Liver (tissue), 8 donors: ENCODE measurements at regions not wholly inside any gene's neighbourhood (a gene's known extent, or its start where the extent isn't known, plus 50 kb on each side); places are given as distances from the start of the nearest gene placed in this dataset.

Experiments
- DNase-seq: peaks from one replicate; pipeline ENCODE4 v3.0.0-alpha.2; 2017; ENCODE audit warnings: low spot score
- H3K27ac ChIP-seq, 2 donors: one replicate each; pipeline ENCODE4 v1.7.0; 2013; ENCODE audit warnings: inconsistent platforms in 2 of 2, low read length in 2 of 2, control low read depth in 1 of 2, low read depth in 1 of 2, mild to moderate bottlenecking in 1 of 2
- H3K27me3 ChIP-seq, 4 donors: one replicate each; pipeline versions ENCODE4 v1.6.1 to v1.7.0; 2013; ENCODE audit warnings: low read length in 3 of 4, inconsistent platforms in 1 of 4, mild to moderate bottlenecking in 1 of 4, moderate library complexity in 1 of 4; ENCODE audit not compliant: control insufficient read depth in 4 of 4, insufficient read depth in 4 of 4
- H3K36me3 ChIP-seq, 4 donors: one replicate each; pipeline versions ENCODE4 v1.6.1 to v1.7.0; 2013; ENCODE audit warnings: low read length in 3 of 4, mild to moderate bottlenecking in 3 of 4, low read depth in 1 of 4, moderate library complexity in 1 of 4; ENCODE audit not compliant: control insufficient read depth in 4 of 4, insufficient read depth in 3 of 4
- H3K4me1 ChIP-seq, 4 donors: one replicate each; pipeline versions ENCODE4 v1.6.1 to v1.7.0; 2013; ENCODE audit warnings: low read length in 3 of 4, mild to moderate bottlenecking in 3 of 4, moderate library complexity in 1 of 4; ENCODE audit not compliant: control insufficient read depth in 4 of 4, insufficient read depth in 4 of 4
- H3K4me3 ChIP-seq, 3 donors: one replicate each; pipeline versions ENCODE4 v1.6.1 to v1.7.0; 2013; ENCODE audit warnings: low read length in 3 of 3, control low read depth in 1 of 3, low read depth in 1 of 3, mild to moderate bottlenecking in 1 of 3
- H3K9ac ChIP-seq, 2 donors: one replicate each; pipeline ENCODE4 v1.7.0; 2013; ENCODE audit warnings: low read length in 2 of 2, mild to moderate bottlenecking in 2 of 2, moderate library complexity in 2 of 2, control low read depth in 1 of 2, low read depth in 1 of 2
- H3K9me3 ChIP-seq, 4 donors: one replicate each; pipeline versions ENCODE4 v1.6.1 to v1.7.0; 2013; ENCODE audit warnings: low read length in 3 of 4; ENCODE audit not compliant: control insufficient read depth in 4 of 4
- EGR1 ChIP-seq, 2 donors: IDR thresholded peaks; 2 replicates each; pipeline ENCODE4 v1.6.1; 2016 to 2018; ENCODE audit warnings: antibody characterized with exemption in 2 of 2, low read depth in 2 of 2
- FOXA1 ChIP-seq: IDR thresholded peaks from 2 replicates; pipeline ENCODE4 v1.6.1; 2016; ENCODE audit warnings: antibody characterized with exemption
- FOXA2 ChIP-seq: IDR thresholded peaks from 2 replicates; pipeline ENCODE4 v1.6.1; 2016; ENCODE audit warnings: antibody characterized with exemption
- GABPA ChIP-seq, 2 donors: IDR thresholded peaks in 1 of 2; conservative IDR thresholded peaks in 1 of 2; 2 replicates each; pipeline ENCODE4 v1.6.1; 2016; ENCODE audit warnings: antibody characterized with exemption in 2 of 2, mild to moderate bottlenecking in 1 of 2, moderate library complexity in 1 of 2
- HNF4A ChIP-seq, 2 donors: conservative IDR thresholded peaks; 2 replicates each; pipeline ENCODE4 v1.6.1; 2016; ENCODE audit warnings: antibody characterized with exemption in 2 of 2, mild to moderate bottlenecking in 2 of 2
- HNF4G ChIP-seq: IDR thresholded peaks from 2 replicates; pipeline ENCODE4 v1.6.1; 2016; ENCODE audit warnings: antibody characterized with exemption
- JUND ChIP-seq, 2 donors: IDR thresholded peaks; 2 replicates each; pipeline ENCODE4 v1.6.1; 2016; ENCODE audit warnings: antibody characterized with exemption in 2 of 2
- NR2F2 ChIP-seq: IDR thresholded peaks from 2 replicates; pipeline ENCODE4 v1.6.1; 2016; ENCODE audit warnings: antibody characterized with exemption
- RAD21 ChIP-seq, 2 donors: IDR thresholded peaks; 2 replicates each; pipeline ENCODE4 v1.6.1; 2016; ENCODE audit warnings: antibody characterized with exemption in 2 of 2, mild to moderate bottlenecking in 2 of 2
- RXRA ChIP-seq, 2 donors: IDR thresholded peaks; 2 replicates each; pipeline ENCODE4 v1.6.1; 2017 to 2018; ENCODE audit warnings: antibody characterized with exemption in 2 of 2, mild to moderate bottlenecking in 1 of 2
- SP1 ChIP-seq: IDR thresholded peaks from 2 replicates; pipeline ENCODE4 v1.6.1; 2018; ENCODE audit warnings: antibody characterized with exemption, mild to moderate bottlenecking
- TAF1 ChIP-seq: conservative IDR thresholded peaks from 2 replicates; pipeline ENCODE4 v1.6.1; 2016; ENCODE audit warnings: antibody characterized with exemption, mild to moderate bottlenecking
- YY1 ChIP-seq: IDR thresholded peaks from 2 replicates; pipeline ENCODE4 v1.6.1; 2016; ENCODE audit warnings: antibody characterized with exemption, mild to moderate bottlenecking
- WGBS: extraction: QIAGEN DNeasy Blood & Tissue Kit; methylation state at CpG from one replicate; pipeline ENCODE4 v1.1.7; 2013; 5-methylcytosine and 5-hydroxymethylcytosine counted together
- TF ChIP-seq, protein P1 (sequence below): fragments of 150-350 bp; IDR thresholded peaks from 2 replicates; pipeline ENCODE4 v1.5.1; 2017; ENCODE audit warnings: improper control_type of control experiment, low read depth, low read length; ENCODE audit not compliant: missing input control
- TF ChIP-seq, protein P2 (sequence below): IDR thresholded peaks from 2 replicates; pipeline ENCODE4 v1.6.1; 2016; ENCODE audit warnings: antibody characterized with exemption
- TF ChIP-seq, protein P3 (sequence below): IDR thresholded peaks from 2 replicates; pipeline ENCODE4 v1.6.1; 2016; ENCODE audit warnings: antibody characterized with exemption, mild to moderate bottlenecking
- TF ChIP-seq, protein P4 (sequence below): IDR thresholded peaks from 2 replicates; pipeline ENCODE4 v1.6.1; 2016; ENCODE audit warnings: antibody characterized with exemption
- TF ChIP-seq, protein P5 (sequence below): IDR thresholded peaks from 2 replicates; pipeline ENCODE4 v1.6.1; 2016; ENCODE audit warnings: antibody characterized with exemption
- donor health status: healthy.
- donor health status: healthy.
- donor health status: healthy.
- donor health status: healthy.
- donor health status: healthy.

DNA sequence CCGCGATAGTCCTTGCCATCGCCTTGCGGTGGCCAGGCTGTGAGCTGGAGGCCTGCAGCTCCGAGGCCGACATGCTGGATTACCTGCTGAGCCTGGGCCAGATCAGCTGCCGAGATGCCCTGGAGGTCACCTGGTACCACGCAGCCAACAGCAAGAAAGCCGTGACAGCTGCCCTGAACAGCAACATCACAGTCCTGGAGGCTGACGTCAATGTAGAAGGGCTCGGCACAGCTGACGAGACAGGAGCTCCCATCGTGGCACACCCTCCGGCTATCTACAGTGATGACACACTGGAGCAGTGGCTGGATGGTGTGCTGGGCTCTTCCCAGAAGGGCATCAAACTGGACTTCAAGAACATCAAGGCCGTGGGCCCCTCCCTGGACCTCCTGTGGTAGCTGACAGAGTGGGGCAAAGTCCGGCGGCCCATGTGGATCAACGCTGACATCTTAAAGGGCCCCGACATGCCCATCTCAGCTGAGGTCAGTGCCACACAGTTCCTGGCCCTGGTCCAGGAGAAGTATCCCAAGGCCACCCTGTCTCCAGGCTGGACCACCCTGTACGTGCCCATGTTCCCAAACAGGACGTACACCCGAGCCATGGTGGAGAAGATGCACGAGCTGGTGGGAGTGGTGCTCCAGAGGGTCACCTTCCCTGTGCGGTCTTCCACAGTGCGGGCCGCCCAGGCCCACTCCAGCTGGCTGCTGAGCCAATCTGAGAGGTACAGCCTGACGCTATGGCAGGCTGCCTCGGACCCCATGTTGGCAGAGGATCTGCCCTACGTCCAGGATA, 70.2 kb downstream of the FAM43A start:
- 89% methylated on average over 29 of the region's 29 CpGs for WGBS

More for the DNA sequence above, 70.2 kb downstream of the FAM43A start:
- DNase-seq, result no peak
- Histone ChIP-seq H3K27me3 (no peaks in the 10 kb centered on the region), H3K4me3 (no peak overlapping the region), H3K27ac (no peak overlapping the region), H3K4me1 (no peaks in the 10 kb centered on the region), H3K9me3 (no peaks in the 10 kb centered on the region), H3K9ac (no peak overlapping the region), H3K36me3 (no peaks in the 10 kb centered on the region)
- no peak for TF ChIP-seq EGR1 (IDR thresholded peaks at IDR 0.05; ENCODE audit: low read depth in 2 of 2)
- no peak for TF ChIP-seq GABPA (IDR thresholded peaks at IDR 0.05 in 1 of 2, conservative IDR thresholded peaks at IDR 0.05 in 1 of 2)
- no peak for TF ChIP-seq YY1
- no peak for TF ChIP-seq FOXA2
- TF ChIP-seq, protein P1, sequence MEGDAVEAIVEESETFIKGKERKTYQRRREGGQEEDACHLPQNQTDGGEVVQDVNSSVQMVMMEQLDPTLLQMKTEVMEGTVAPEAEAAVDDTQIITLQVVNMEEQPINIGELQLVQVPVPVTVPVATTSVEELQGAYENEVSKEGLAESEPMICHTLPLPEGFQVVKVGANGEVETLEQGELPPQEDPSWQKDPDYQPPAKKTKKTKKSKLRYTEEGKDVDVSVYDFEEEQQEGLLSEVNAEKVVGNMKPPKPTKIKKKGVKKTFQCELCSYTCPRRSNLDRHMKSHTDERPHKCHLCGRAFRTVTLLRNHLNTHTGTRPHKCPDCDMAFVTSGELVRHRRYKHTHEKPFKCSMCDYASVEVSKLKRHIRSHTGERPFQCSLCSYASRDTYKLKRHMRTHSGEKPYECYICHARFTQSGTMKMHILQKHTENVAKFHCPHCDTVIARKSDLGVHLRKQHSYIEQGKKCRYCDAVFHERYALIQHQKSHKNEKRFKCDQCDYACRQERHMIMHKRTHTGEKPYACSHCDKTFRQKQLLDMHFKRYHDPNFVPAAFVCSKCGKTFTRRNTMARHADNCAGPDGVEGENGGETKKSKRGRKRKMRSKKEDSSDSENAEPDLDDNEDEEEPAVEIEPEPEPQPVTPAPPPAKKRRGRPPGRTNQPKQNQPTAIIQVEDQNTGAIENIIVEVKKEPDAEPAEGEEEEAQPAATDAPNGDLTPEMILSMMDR, result no peak
- TF ChIP-seq SP1, result no peak
- TF ChIP-seq, protein P2, sequence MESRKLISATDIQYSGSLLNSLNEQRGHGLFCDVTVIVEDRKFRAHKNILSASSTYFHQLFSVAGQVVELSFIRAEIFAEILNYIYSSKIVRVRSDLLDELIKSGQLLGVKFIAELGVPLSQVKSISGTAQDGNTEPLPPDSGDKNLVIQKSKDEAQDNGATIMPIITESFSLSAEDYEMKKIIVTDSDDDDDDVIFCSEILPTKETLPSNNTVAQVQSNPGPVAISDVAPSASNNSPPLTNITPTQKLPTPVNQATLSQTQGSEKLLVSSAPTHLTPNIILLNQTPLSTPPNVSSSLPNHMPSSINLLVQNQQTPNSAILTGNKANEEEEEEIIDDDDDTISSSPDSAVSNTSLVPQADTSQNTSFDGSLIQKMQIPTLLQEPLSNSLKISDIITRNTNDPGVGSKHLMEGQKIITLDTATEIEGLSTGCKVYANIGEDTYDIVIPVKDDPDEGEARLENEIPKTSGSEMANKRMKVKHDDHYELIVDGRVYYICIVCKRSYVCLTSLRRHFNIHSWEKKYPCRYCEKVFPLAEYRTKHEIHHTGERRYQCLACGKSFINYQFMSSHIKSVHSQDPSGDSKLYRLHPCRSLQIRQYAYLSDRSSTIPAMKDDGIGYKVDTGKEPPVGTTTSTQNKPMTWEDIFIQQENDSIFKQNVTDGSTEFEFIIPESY, result no peak
- no peak for TF ChIP-seq HNF4G
- no peak for TF ChIP-seq RAD21 (IDR thresholded peaks at IDR 0.05)
- TF ChIP-seq TAF1, result no peak
- TF ChIP-seq JUND (IDR thresholded peaks at IDR 0.05), result no peak
- TF ChIP-seq NR2F2, result no peak
- TF ChIP-seq, protein P3, sequence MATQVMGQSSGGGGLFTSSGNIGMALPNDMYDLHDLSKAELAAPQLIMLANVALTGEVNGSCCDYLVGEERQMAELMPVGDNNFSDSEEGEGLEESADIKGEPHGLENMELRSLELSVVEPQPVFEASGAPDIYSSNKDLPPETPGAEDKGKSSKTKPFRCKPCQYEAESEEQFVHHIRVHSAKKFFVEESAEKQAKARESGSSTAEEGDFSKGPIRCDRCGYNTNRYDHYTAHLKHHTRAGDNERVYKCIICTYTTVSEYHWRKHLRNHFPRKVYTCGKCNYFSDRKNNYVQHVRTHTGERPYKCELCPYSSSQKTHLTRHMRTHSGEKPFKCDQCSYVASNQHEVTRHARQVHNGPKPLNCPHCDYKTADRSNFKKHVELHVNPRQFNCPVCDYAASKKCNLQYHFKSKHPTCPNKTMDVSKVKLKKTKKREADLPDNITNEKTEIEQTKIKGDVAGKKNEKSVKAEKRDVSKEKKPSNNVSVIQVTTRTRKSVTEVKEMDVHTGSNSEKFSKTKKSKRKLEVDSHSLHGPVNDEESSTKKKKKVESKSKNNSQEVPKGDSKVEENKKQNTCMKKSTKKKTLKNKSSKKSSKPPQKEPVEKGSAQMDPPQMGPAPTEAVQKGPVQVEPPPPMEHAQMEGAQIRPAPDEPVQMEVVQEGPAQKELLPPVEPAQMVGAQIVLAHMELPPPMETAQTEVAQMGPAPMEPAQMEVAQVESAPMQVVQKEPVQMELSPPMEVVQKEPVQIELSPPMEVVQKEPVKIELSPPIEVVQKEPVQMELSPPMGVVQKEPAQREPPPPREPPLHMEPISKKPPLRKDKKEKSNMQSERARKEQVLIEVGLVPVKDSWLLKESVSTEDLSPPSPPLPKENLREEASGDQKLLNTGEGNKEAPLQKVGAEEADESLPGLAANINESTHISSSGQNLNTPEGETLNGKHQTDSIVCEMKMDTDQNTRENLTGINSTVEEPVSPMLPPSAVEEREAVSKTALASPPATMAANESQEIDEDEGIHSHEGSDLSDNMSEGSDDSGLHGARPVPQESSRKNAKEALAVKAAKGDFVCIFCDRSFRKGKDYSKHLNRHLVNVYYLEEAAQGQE, result no peak
- TF ChIP-seq FOXA1, result no peak
- TF ChIP-seq, protein P4, sequence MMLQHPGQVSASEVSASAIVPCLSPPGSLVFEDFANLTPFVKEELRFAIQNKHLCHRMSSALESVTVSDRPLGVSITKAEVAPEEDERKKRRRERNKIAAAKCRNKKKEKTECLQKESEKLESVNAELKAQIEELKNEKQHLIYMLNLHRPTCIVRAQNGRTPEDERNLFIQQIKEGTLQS, result no peak
- TF ChIP-seq HNF4A (conservative IDR thresholded peaks at IDR 0.05), result no peak
- TF ChIP-seq, protein P5, sequence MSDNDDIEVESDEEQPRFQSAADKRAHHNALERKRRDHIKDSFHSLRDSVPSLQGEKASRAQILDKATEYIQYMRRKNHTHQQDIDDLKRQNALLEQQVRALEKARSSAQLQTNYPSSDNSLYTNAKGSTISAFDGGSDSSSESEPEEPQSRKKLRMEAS, result no peak
- no peak for TF ChIP-seq RXRA (IDR thresholded peaks at IDR 0.05)
